ENCODE measurements at regions not wholly inside any gene's neighbourhood (a gene's known extent, or its start where the extent isn't known, plus 50 kb on each side); places are given as distances from the start of the nearest gene placed in this dataset.
A peak's percentile ranks its signal among the peaks of the same experiment; 100 is the strongest.

GRCh38 chr1:5053744-5054143 lies 399.3 kb downstream of the AJAP1 start:
- no peaks in the 10 kb centered on the region for H3F3A ChIP-seq (replicated peaks; ENCODE audit: low read depth)
- H3K27me3 ChIP-seq (ENCODE audit: insufficient read depth): no peaks in the 10 kb centered on the region
- TF ChIP-seq JUNB (IDR thresholded peaks at IDR 0.05; ENCODE audit: unreplicated experiment): no peak
- DNase-seq (ENCODE audit: low spot score) (no peak), ATAC-seq (peak; percentile 96)
- Mint-ChIP-seq H3K9me3 (peaks cover 25% of the 10 kb centered on the region), H3K4me3 (no peak overlapping the region), H3K36me3 (ENCODE audit: low read depth) (peaks cover 14% of the 10 kb centered on the region; the same call in 2 of the 3 replicates), H3K27me3 (ENCODE audit: insufficient read depth, low read depth, poor library complexity) (peaks cover 2% of the 10 kb centered on the region), H3K27ac (peak overlapping the region; percentile 61; the same call in 1 of the 2 replicates), H3K4me1 (peaks cover 19% of the 10 kb centered on the region)
- H3K4me3 ChIP-seq: no peak overlapping the region
- no peak overlapping the region for H3K4me2 ChIP-seq
- no peaks in the 10 kb centered on the region for H3K4me1 ChIP-seq (ENCODE audit: insufficient read depth)
- no peaks in the 10 kb centered on the region for H3K9me2 ChIP-seq (ENCODE audit: insufficient read depth)
- no peaks in the 10 kb centered on the region for H3K36me3 ChIP-seq (ENCODE audit: insufficient read depth)
- H3K79me2 ChIP-seq (replicated peaks; ENCODE audit: insufficient read depth): no peaks in the 10 kb centered on the region
- no peaks in the 10 kb centered on the region for H4K20me1 ChIP-seq (replicated peaks; ENCODE audit: insufficient read depth)
- H3K27ac ChIP-seq (ENCODE audit: low read depth): no peak overlapping the region
- no peak overlapping the region for H2AFZ ChIP-seq

- H3K4me1 ChIP-seq (ENCODE audit: insufficient read depth): no peaks in the 10 kb centered on the region
- no peaks in the 10 kb centered on the region for H3K9me3 Mint-ChIP-seq
- no peaks in the 10 kb centered on the region for H3K9me2 ChIP-seq (ENCODE audit: insufficient read depth)
- no peak overlapping the region for H3K27ac ChIP-seq (ENCODE audit: low read depth)
- no peak for DNase-seq (ENCODE audit: low spot score)
- H3K27me3 Mint-ChIP-seq (ENCODE audit: insufficient read depth, low read depth, poor library complexity): no peaks in the 10 kb centered on the region
- H3K79me2 ChIP-seq (replicated peaks; ENCODE audit: insufficient read depth): no peaks in the 10 kb centered on the region
- H3K27me3 ChIP-seq (ENCODE audit: insufficient read depth): no peaks in the 10 kb centered on the region
- H2AFZ ChIP-seq: no peak overlapping the region
- ATAC-seq: no peak
- H3K4me3 ChIP-seq: no peak overlapping the region
- no peaks in the 10 kb centered on the region for H3K4me1 Mint-ChIP-seq
- H4K20me1 ChIP-seq (replicated peaks; ENCODE audit: insufficient read depth): no peaks in the 10 kb centered on the region
- 0 out of 3 replicates have a peak, but pooled peaks cover 3% of the 10 kb centered on the region for H3K36me3 Mint-ChIP-seq (ENCODE audit: low read depth)
- no peak overlapping the region for H3K4me2 ChIP-seq
- no peaks in the 10 kb centered on the region for H3F3A ChIP-seq (replicated peaks; ENCODE audit: low read depth)
- H3K36me3 ChIP-seq (ENCODE audit: insufficient read depth): peaks cover 4% of the 10 kb centered on the region; the same call in 1 of the 2 replicates
- no peak overlapping the region for H3K27ac Mint-ChIP-seq
- no peak overlapping the region for H3K4me3 Mint-ChIP-seq
- TF ChIP-seq EZH2 (IDR thresholded peaks at IDR 0.05; ENCODE audit: low read depth, unreplicated experiment): no peak
- TF ChIP-seq EZH2phosphoT487 (IDR thresholded peaks at IDR 0.05; ENCODE audit: unreplicated experiment): no peak
- TF ChIP-seq REST (IDR thresholded peaks at IDR 0.05; ENCODE audit: unreplicated experiment): no peak
- TF ChIP-seq ZNF114 (CRISPR knock-in tag; IDR thresholded peaks at IDR 0.05): no peak
- TF ChIP-seq NANOG (IDR thresholded peaks at IDR 0.05; ENCODE audit: borderline replicate concordance): no peak
- TF ChIP-seq JUNB (IDR thresholded peaks at IDR 0.05; ENCODE audit: unreplicated experiment): no peak
- TF ChIP-seq CREB1 (CRISPR knock-in tag; IDR thresholded peaks at IDR 0.05; ENCODE audit: low read depth): no peak
- TF ChIP-seq STAT1 (IDR thresholded peaks at IDR 0.05; ENCODE audit: unreplicated experiment): no peak
- TF ChIP-seq CTCF (conservative IDR thresholded peaks at IDR 0.05; ENCODE audit: low read depth in 2 of 2): no peak
- TF ChIP-seq ETS1 (IDR thresholded peaks at IDR 0.05): no peak
- TF ChIP-seq ZNF331 (CRISPR knock-in tag; IDR thresholded peaks at IDR 0.05; ENCODE audit: low read depth): no peak
Observed at GRCh38 chr1:5029136-5029535, 374.7 kb downstream of the AJAP1 start.
